Transverse colon (tissue), 4 donors: ENCODE measurements at regions not wholly inside any gene's neighbourhood (a gene's known extent, or its start where the extent isn't known, plus 50 kb on each side); places are given as distances from the start of the nearest gene placed in this dataset.

ENCODE experiments used
- DNase-seq: peaks from one replicate; pipeline ENCODE4 v3.0.0-alpha.2; 2019
- H3K27ac ChIP-seq, 4 donors: fragments of 200-600 bp; sonication (generic); 2 replicates each; pipeline ENCODE4 v1.5.1; 2016 to 2018; ENCODE audit warnings: inconsistent platforms in 4 of 4
- H3K27me3 ChIP-seq: fragments of 200-600 bp; sonication (generic); 2 replicates; pipeline ENCODE4 v1.5.1; 2017; ENCODE audit warnings: inconsistent platforms
- H3K36me3 ChIP-seq, 4 donors: fragments of 200-600 bp; sonication (generic); 2 replicates each; pipeline ENCODE4 v1.5.1; 2017 to 2019; ENCODE audit warnings: inconsistent platforms in 4 of 4
- H3K4me1 ChIP-seq, 4 donors: fragments of 200-600 bp; sonication (generic); 2 replicates each; pipeline ENCODE4 v1.5.1; 2017 to 2020; ENCODE audit warnings: inconsistent platforms in 4 of 4
- H3K4me3 ChIP-seq, 4 donors: fragments of 200-600 bp; sonication (generic); 1 replicate in 1 of 4; 2 replicates in 3 of 4; pipeline versions ENCODE4 v1.5.1 to v1.6.1; 2017 to 2019; ENCODE audit warnings: inconsistent platforms in 4 of 4
- H3K9me3 ChIP-seq, 2 donors: fragments of 200-600 bp; sonication (generic); 2 replicates each; pipeline ENCODE4 v1.5.1; 2017 to 2019; ENCODE audit warnings: inconsistent platforms in 2 of 2
- EP300 ChIP-seq: sonication (generic); formaldehyde crosslinking; IDR thresholded peaks from one replicate; pipeline ENCODE4 v1.6.1; 2017; ENCODE audit warnings: antibody characterized with exemption, low read depth
- POLR2A ChIP-seq: fragments of 450-650 bp; IDR thresholded peaks from one replicate; pipeline ENCODE4 v1.6.1; 2016; ENCODE audit warnings: antibody characterized with exemption, mild to moderate bottlenecking, moderate library complexity
- POLR2AphosphoS5 ChIP-seq, 3 donors: sonication (generic); formaldehyde crosslinking; IDR thresholded peaks; one replicate each; pipeline ENCODE4 v1.6.1; 2016; ENCODE audit warnings: antibody characterized with exemption in 3 of 3
- WGBS, 2 donors: methylation state at CpG; one replicate each; pipeline ENCODE4 v1.1.5; 2018; ENCODE audit warnings: low coverage in 1 of 2; 5-methylcytosine and 5-hydroxymethylcytosine counted together
- in situ Hi-C, 4 donors: fragments of 200-750 bp; cut with MboI; loops; one replicate each; pipeline versions ENCODE4 v1.15.0 to v1.15.1; 2017; ENCODE audit warnings: low sequenced_read_pairs in 3 of 4, low pct_ligation_motif_present in 1 of 4, low pct_unique_long_range_greater_than_20kb in 1 of 4
- intact Hi-C: fragments of 100-400 bp; cut with DNase I; formaldehyde crosslinking; loops from one replicate; pipeline ENCODE4 v1.15.1; 2023; ENCODE audit warnings: low total_unique reads
- TF ChIP-seq, protein P1 (sequence below), 5 experiments: fragments of 200-600 bp in 3 of 5; fragments of 450-650 bp in 2 of 5; sonication (generic) in 3 of 5; IDR thresholded peaks; 1 replicate in 2 of 5; 2 replicates in 3 of 5; pipeline ENCODE4 v1.5.1; 2016 to 2017; ENCODE audit warnings: antibody characterized with exemption in 5 of 5, inconsistent platforms in 3 of 5, mild to moderate bottlenecking in 2 of 5, moderate library complexity in 1 of 5

DNA sequence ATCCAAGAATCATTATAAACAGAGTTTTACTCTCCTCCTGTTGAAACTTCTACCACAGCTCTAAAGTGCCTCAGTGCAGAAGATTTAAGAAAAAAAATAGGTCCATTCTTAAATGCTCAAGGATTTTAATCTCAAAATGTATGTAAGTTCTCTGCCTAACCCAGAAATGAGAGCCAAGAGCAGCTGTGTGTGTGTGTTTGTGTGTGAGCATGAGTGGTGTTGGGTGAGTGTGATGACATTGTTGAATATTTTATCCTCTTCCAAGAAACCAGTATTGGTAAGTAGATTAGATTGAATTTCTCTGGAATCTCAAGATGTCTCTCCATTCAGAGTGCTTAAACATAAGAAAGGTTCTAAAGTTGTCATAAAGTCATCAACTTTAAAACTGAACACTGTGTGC lies 363.6 kb upstream of the NFE2L3 start:
- no peak for DNase-seq
- peaks cover 0 to 19% (median 2%) of the 10 kb centered on the region in 4 donors for H3K4me1 ChIP-seq
- intact Hi-C loops, result no loop called here
- no peaks in the 10 kb centered on the region for H3K27me3 ChIP-seq
- H3K27ac ChIP-seq, result peak overlapping the region; percentile 77 to 84 (median 78)
- in situ Hi-C loops, result no loop called here
- H3K4me3 ChIP-seq, result no peak overlapping the region
- H3K36me3 ChIP-seq, result no peaks in the 10 kb centered on the region
- H3K9me3 ChIP-seq, result no peaks in the 10 kb centered on the region
- TF ChIP-seq, protein P1, sequence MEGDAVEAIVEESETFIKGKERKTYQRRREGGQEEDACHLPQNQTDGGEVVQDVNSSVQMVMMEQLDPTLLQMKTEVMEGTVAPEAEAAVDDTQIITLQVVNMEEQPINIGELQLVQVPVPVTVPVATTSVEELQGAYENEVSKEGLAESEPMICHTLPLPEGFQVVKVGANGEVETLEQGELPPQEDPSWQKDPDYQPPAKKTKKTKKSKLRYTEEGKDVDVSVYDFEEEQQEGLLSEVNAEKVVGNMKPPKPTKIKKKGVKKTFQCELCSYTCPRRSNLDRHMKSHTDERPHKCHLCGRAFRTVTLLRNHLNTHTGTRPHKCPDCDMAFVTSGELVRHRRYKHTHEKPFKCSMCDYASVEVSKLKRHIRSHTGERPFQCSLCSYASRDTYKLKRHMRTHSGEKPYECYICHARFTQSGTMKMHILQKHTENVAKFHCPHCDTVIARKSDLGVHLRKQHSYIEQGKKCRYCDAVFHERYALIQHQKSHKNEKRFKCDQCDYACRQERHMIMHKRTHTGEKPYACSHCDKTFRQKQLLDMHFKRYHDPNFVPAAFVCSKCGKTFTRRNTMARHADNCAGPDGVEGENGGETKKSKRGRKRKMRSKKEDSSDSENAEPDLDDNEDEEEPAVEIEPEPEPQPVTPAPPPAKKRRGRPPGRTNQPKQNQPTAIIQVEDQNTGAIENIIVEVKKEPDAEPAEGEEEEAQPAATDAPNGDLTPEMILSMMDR (IDR thresholded peaks at IDR 0.05), result no peak
- TF ChIP-seq POLR2A, result no peak
- TF ChIP-seq EP300, result no peak
- TF ChIP-seq POLR2AphosphoS5 (IDR thresholded peaks at IDR 0.05), result no peak

DNA sequence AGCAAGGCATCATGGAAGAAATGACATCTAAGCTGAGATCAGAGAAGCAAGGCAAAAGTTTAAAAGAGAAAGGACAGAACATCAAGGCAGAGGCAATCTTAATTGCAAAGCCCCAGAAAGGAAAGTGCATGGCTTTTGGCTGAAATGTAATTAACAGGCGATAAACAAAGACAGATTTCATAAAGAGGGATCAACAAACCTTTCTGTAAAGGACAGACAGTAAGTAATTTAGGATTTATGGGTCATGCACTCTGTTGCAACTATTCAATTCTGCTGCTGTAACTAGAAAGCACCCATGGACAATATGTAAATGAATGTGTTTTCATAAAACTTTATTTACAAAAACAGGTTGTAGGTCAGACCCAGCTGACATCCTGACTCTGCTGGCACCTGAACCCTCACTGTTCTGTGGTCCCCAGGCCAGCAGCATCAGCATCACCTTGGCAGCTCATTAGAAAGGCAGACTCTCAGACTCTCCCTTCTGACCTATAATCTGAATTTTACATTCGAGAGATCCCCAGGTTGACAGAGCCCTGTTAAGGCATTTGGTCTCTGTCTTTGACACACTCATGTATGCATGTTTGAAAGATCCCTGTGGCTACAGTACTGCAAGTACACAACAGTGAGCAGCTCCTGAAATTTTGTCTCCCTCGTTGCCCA lies 362.9 kb upstream of the NFE2L3 start:
- H3K4me1 ChIP-seq, result peaks cover 0 to 19% (median 2%) of the 10 kb centered on the region in 4 donors
- DNase-seq, result no peak
- no peaks in the 10 kb centered on the region for H3K27me3 ChIP-seq
- intact Hi-C loops, result no loop called here
- TF ChIP-seq EP300 (no peak), POLR2A (no peak), POLR2AphosphoS5 (IDR thresholded peaks at IDR 0.05) (no peak)
- TF ChIP-seq, protein P1 (IDR thresholded peaks at IDR 0.05), result no peak
- no peaks in the 10 kb centered on the region for H3K36me3 ChIP-seq
- H3K4me3 ChIP-seq, result no peak overlapping the region
- WGBS, 2 donors, result 76 to 81% methylated on average over 2 to 3 of the region's 3 CpGs
- in situ Hi-C loops, result no loop called here
- no peaks in the 10 kb centered on the region for H3K9me3 ChIP-seq
- peak overlapping the region; percentile 77 to 84 (median 78) for H3K27ac ChIP-seq

DNA sequence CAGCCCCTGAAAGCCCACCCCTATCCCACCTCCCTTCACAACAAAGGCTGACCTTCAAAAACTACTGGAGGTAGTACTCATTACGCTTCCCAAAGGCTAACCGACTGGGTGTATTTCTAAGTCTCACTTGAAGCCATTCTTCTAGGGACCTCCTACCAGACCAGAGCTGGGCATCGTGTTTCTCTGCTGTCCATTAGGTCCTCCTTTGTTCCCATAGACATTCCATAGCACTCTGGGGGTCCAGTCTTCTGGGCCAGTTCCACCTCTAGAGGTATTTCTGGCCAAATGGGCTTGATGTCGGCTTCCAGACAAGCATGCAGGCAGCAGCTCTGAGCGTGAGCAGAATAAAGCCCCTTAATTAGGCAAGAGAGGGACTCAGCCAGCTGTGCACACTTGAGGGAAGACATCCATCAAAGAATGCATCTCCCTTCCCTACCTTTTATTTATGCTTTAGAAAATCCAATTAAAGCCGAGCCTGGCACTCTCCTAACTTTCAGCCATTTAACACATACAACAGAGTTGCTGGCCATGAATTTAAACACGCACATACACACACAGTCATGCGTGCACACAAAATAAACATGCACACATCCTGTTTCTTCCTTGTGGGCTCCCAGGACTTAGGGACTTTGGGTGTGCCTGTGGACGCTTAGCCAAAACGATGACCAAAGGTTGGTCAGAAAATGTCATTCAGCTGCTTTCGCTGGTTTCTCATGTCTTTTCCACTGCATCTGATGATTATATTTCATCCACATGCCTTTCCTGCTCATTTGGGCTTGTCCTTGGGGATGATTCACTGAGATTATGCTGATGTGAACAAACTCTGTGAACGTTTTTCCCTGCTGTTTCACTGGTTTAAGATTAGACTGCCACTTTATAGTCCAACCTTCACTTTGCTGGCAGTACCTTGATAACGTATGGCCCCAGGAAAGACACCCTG lies 362.0 kb upstream of the NFE2L3 start:
- in situ Hi-C loops (no loop called here), intact Hi-C loops (no loop called here)
- Histone ChIP-seq H3K27me3 (no peaks in the 10 kb centered on the region), H3K4me1 (peaks cover 0 to 19% (median 2%) of the 10 kb centered on the region in 4 donors), H3K27ac (peak overlapping the region; percentile 77 to 84 (median 78)), H3K36me3 (no peaks in the 10 kb centered on the region), H3K9me3 (no peaks in the 10 kb centered on the region), H3K4me3 (no peak overlapping the region)
- DNase-seq, result no peak
- TF ChIP-seq POLR2AphosphoS5 (IDR thresholded peaks at IDR 0.05) (peak in 1 of 3 donors; percentile 21), EP300 (no peak)
- 70 to 83% methylated on average over 11 to 13 of the region's 13 CpGs for WGBS, 2 donors

DNA sequence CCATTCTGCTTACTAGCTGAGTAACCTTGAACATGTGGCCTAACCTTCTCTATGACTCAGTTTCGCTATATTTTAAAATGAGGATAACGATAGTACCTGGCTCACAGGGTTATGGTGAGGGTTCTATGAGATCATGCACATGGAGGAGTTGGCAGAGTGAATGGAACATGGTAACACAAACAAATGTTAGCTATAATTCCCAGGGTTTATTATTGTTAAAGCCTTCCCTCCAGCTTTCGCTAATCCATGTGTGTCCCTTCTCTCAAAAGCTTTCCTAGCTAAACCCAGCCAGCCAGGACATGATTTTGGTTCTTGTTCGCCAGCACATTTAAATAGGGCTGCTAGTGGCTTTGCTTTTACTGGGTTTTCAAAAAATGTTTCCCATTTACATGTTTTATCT lies 361.0 kb upstream of the NFE2L3 start:
- WGBS, 2 donors, result 54 to 66% methylated on average over 4 of the region's 4 CpGs
- Histone ChIP-seq H3K27me3 (no peaks in the 10 kb centered on the region), H3K9me3 (no peaks in the 10 kb centered on the region), H3K36me3 (no peaks in the 10 kb centered on the region), H3K4me3 (no peak overlapping the region), H3K27ac (peak overlapping the region; percentile 77 to 84 (median 78)), H3K4me1 (peaks cover 0 to 21% (median 2%) of the 10 kb centered on the region in 4 donors)
- in situ Hi-C loops (no loop called here), intact Hi-C loops (no loop called here)
- DNase-seq, result no peak
- TF ChIP-seq POLR2AphosphoS5 (IDR thresholded peaks at IDR 0.05) (no peak), EP300 (no peak), POLR2A (no peak)
- TF ChIP-seq, protein P1 (IDR thresholded peaks at IDR 0.05), result no peak
